ENCODE measurements at regions not wholly inside any gene's neighbourhood (a gene's known extent, or its start where the extent isn't known, plus 50 kb on each side); places are given as distances from the start of the nearest gene placed in this dataset.
"Not testable (repeated sequence)": the region's sequence is repeated elsewhere in the genome, so short reads cannot be mapped to it uniquely, and the experiment has no call there.

DNA sequence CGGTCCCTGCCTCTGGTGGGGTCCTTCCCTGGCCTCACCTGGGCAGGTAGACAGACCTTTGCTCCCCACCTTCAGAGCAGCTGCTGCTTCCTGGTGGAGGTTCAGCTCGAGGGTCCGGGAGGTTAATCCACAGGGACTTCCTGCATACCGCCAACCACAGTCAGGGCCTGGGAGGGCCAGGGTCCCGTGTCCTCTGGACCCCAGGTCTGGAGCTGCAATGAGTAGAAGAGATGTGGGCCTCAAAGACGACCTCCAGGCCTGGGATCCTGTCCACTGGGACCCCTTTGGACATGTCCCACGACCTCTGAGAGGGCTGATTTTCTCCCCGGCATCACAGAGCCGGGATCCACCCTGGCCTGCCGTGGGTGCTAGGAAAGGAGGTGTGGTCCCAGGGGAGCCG lies 223.3 kb upstream of the TCERG1L start:
- no peak for FAIRE-seq

DNA sequence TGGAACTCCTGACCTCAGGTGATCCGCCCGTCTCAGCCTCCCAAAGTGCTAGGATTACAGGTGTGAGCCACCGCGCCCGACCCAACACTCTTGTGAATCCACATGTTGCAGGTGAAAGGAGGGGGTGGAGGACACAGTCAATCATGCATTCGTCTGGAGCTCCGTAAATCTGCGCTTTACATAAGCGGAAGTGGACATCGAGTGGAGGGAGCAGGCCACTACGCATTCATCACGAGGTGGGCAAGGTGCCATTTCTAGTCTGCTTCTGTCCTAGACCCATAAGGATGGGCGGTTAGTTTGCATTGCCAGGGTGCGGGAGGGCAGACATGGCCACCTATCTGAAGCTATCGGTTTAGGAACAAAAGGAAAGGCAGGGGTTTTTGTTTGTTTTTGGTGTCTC lies 225.2 kb upstream of the TCERG1L start:
- no peak for FAIRE-seq

DNA sequence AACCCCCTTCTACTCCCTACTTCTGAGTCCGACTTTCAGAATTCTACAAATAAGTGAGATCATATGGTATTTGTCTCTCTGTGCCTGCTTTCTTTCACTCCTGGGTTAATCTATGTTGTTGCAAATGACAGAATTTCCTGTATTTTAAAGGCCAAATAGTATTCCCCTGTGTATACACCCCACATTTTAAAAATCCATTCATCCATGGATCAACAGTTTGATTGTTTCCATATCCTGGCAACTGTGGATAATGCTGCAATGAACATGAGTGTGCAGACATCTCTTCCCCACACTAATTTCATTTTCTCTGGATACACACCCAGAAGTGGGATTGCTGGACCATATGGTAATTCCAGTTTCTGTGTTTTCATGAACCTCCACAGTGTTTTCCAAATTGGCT lies 225.8 kb upstream of the TCERG1L start:
- no peak for FAIRE-seq

DNA sequence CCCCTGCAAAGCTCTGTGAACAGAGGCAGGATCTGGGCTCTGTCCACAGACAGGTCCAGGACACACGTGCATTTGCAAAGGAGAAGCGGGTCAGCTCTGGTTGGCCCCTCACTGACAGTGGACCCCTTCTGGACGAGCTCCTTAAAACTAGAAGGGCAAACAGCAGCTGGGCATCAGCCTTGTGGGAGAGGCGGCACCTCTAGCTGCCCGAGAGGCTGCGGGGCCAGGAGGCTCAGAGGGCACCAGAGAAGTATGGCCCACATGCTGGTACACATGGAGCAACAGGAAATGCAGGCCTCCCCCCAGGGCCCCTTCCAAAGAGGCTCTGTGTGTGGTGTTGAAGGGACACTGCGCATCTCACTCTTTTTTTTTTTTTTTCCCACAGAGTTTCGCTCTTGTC lies 233.0 kb upstream of the TCERG1L start:
- no peak for FAIRE-seq

DNA sequence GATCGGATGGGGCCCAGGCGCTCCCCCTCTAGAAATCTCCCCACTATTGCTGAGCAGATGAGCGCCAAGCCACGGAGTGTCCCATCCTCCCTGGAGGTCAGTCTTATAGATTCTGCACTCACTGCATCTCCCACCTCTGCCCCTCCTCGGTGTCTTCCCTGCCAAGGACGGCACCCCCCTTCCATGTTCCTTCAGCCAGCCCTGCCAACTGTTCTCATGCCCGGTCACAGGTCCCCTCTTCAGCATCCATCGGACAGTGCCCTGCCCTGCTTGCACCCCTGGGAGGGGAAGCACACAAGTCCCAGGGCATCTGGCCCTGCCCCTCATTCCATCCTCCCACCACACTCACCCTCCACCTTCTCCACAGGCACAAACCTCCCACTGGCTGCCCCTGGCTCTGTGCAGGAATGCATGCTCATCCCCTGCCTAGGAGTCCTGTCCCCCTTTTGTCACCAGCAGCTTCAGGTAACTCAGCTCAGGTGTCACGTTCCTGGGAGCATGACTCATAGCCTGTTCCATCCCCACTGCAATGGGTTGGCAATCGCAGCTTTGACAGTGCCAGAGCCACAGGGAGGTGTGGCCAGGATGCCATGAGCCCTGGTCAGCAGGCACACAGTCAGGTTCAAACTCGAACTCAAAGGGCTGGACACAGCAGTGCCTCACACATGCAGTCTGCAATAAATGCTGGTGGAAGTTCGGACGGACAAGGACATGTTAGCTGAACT lies 234.7 kb upstream of the TCERG1L start:
- FAIRE-seq: no peak

DNA sequence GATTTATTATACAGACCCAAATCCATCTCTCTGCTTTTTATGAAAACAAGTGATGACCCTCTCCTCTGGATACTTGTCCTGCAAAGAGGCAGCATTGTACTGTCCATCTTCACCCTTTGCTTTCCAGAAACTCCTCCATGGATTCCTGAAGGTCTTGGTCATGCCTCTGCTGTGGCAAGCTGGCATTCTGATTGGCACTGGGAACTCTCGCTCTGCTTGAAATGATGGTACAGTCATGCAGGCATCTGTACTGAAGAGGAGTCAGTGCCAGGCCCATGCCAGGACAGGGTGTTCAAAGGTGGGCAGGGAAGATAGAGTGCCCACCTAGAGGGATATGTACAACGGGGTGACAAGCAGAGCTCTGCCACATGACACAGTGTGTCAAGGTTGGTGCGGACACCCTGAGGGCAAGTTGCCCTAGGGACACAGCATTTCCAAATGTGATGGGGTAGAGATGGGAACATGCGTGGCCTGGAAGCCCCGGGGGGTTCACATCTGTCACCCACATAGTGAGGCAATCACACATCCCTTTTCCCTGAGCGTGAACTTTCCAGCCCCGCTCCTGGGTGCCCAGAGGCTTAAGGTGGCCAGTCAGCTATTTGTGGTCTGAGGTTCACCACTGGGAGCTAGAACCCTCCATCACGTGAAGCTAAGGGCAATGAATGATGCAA lies 235.7 kb upstream of the TCERG1L start:
- no peak for FAIRE-seq

DNA sequence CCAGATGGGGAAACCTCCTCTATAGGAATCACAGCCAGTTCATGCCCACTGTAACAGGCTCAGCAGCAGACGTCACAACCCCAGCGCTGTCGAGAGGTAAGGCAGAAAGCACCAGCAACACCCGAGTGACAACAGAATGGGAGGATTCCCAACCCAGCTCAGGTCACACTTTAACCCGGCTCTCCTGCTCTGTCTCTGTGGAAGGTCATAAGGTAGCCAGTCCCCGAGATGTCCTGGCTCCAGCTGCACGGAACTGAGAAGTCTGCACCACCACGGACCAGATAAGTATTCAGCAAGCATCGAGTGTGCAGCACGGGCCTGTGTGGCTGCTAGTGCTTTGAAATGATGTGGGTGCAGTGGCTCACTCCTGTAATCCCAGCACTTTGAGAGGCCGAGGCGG lies 236.7 kb upstream of the TCERG1L start:
- FAIRE-seq: no peak

- no peak for FAIRE-seq
Observed at GRCh38 chr10:131549116-131549515, 237.6 kb upstream of the TCERG1L start.

DNA sequence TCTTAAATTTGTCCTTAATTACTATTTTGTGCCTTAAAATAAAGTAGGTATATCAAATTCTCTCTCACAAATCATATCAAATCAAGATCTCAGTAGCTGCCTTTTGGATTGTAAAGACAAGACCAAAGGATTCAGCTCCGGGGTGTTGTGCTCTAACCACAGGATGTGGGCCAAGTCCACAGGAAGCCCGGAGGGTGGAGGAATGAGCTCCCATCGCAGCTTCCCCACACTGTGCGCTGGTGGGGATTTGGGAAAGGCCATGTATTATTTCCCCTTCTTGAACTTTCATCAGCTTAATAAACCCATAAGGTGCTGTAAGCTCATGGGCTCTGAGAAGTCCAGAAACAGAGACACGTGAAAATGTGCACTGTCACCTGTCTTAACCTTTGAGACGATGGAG lies 241.6 kb upstream of the TCERG1L start:
- no peak for FAIRE-seq

- no peak for FAIRE-seq
Observed at GRCh38 chr10:131553581-131553980, 242.1 kb upstream of the TCERG1L start.

- FAIRE-seq: no peak
Observed at GRCh38 chr10:131554821-131555220, 243.3 kb upstream of the TCERG1L start.

DNA sequence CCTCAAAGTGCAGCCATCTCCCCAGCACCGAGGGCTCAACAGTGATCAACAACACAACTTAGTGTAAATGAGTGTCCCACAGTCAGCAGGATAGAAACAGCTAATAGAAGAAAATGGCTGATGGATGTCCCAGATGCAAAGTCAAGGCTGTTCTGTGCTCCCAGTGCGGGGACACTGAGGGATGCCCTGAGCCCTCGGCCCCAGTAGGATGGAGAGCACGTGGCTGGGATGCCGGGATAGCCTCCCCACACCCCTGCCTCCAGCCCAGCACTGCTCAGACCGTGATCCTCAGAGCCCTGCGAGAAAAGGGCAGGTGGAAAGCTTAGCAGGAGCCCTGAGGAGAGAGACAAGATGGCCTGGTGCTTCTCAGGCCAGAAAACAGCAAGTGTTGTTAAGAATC lies 243.9 kb upstream of the TCERG1L start:
- no peak for FAIRE-seq

DNA sequence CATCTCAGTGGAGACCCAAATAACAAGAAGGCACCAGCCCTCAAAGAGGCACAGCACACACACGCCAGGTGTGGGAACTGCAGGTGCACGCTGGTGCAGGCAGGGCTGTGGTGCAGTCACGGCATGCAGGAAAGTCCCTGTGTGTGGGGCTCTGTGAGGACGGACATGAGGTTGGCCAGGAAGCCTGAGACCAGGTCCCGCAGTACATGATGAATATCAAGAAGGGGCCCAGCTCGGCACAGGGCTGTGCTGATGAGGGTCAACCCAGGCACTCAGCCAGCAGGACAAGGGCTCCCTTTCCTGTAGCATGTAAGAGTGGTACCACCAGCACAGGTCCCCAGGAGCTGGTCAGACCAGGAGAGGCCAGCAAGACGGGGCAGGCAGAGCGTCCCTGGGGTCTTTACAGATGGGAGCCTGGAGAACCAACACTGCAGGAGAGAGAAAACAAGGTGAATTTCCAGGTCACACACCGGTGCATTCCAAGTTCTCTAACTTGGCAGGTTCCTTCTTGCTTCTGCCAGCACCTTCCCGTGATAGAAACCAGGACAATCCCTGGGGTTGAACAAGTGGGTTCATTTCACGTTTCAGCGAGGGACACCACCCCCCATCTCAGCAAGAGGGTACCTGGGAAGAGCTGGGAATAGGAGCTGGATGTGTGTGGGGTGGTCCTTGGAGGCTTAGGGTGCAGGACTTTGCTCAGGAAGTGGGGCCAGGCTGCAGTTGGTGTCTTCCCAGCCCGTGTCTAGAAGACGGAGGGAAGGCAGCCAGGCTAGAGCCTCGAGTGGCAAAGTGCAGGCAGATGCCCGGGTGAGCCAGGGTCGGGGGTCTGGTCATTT lies 244.8 kb upstream of the TCERG1L start:
- no peak for FAIRE-seq

- no peak for FAIRE-seq
Observed at GRCh38 chr10:131556897-131557495, 245.5 kb upstream of the TCERG1L start.

GRCh38 chr10:131557956-131558355 lies 246.4 kb upstream of the TCERG1L start:
- FAIRE-seq: not testable (repeated sequence)

DNA sequence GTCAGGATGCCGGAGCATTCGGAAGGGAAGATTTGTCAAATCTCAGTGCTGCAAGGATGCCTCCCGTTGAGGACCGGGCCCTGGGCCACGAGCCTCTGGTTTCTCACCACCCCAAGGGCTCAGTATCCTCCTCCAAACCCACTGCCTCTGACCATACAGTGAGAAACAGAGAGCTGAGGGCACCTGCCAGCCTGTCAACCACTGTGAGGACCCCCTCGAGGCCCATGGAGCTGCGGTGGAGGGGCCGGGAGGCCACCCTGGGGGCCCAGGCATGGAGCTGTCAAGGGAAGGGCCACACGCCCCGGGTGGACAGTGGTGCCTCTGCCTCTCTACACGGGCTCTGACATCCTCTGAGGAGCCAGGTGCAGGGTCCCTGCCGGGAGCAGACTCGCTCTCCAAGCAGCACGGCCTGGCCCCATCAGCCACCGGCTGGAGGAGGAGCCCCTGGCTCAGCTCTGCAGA lies 248.0 kb upstream of the TCERG1L start:
- no peak for FAIRE-seq

DNA sequence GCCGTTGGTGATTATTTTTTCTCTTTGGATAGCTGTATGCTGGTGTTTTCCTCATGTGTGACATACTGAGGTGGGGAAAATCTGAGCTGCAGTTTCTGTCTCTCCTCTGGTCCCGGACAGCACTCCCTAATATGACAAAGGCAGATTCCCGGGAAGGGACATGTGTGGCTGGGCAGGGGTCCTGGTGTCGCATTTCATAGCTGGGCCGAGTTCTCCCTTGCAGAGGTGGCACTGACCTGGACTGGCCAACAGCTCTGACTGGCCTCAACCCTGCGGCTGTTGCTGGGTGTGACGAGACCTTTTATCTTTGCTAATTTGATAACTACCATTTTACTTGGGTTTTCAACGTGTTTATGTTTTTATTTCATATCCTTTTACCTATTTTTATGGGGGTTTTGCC lies 248.6 kb upstream of the TCERG1L start:
- FAIRE-seq: no peak

- no peak for FAIRE-seq
Observed at GRCh38 chr10:131560706-131561355, 249.3 kb upstream of the TCERG1L start.

- FAIRE-seq: no peak
Observed at GRCh38 chr10:131561897-131562296, 250.4 kb upstream of the TCERG1L start.

DNA sequence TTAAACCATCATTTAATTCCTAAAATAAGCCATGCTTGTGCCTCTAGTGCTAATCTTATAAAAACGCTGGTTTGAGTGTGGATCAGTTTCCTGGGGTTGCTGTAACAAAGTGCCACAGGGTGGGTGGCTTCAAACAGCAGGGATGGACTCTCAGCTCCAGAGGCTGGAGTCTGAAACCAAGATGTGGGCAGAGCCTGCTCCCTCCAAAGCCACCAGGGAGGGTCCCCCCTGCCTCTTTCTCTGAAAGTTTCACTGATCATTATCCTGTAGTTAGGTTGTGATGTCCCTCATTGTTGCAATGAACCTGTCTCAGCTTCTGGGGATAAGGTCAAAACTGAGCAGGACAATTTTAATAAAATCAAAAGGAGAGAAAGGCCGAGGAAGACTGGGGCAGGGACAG lies 251.9 kb upstream of the TCERG1L start:
- no peak for FAIRE-seq

DNA sequence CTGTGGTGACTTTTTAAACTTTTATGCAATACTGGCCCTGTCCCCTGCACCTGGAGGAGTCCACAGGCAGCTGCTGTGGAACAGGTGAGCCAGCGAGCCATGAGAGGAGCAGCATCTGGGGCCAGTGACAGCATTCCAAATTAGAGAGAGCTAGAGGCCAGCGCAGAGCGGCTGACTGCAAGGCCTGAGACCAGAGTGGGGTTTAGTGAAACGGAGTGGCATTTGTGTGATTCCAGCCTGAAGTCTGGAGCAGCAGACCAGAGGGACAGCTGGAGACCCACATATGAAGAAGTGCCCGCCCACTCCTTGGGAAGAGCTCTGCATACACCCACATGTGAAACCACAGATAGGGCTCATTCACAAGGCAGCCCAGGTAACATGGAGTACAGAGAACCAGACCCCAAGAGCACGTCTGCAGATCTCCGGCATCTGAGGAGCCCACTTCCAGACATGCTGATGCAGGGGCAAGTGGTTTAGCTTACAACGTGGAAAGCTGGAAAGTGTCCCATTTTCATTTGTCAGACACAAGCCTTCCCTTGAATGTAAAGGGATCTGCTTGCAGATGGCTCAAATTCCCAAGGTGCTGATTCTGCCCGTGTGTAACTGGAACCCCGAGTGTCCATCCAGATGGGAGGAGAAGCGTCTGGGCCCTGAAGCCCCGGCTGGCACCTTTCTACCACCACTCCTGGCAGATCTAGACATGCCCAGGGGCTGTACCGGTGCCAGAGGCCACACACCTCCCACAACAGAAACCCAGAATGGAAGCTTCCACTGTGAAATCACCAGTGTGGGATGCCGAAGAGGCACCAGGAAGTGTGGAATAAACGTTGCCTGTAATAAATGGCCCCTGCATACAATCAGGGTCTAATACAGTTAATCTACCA lies 256.0 kb upstream of the TCERG1L start:
- FAIRE-seq: no peak

GRCh38 chr10:131568866-131569265 lies 257.3 kb upstream of the TCERG1L start:
- FAIRE-seq: no peak
